ENCODE measurements at regions not wholly inside any gene's neighbourhood (a gene's known extent, or its start where the extent isn't known, plus 50 kb on each side); places are given as distances from the start of the nearest gene placed in this dataset.

GRCh38 chr4:176479767-176480166 is 160.0 kb downstream of the SPCS3 start:
- ChIA-PET POLR2A (no interaction called here), CTCF (no interaction called here)
- TF ChIP-seq FOXA1 (IDR thresholded peaks at IDR 0.05) (no peak), ZNF384 (IDR thresholded peaks at IDR 0.05) (no peak)
- no peak for DNase-seq (ENCODE audit: extremely low spot score)

GRCh38 chr4:176482972-176483371 is 163.2 kb downstream of the SPCS3 start:
- POLR2A ChIA-PET, result no interaction called here
- no peak for DNase-seq (ENCODE audit: extremely low spot score)
- CTCF ChIA-PET, result no interaction called here
- TF ChIP-seq LEF1 (IDR thresholded peaks at IDR 0.05; ENCODE audit: borderline replicate concordance) (no peak), FOXA1 (IDR thresholded peaks at IDR 0.05) (no peak)

- no peak for TF ChIP-seq SP1 (IDR thresholded peaks at IDR 0.05)
- no peak for TF ChIP-seq L3MBTL2 (conservative IDR thresholded peaks at IDR 0.05)
- TF ChIP-seq SUZ12 (IDR thresholded peaks at IDR 0.05), result no peak
- TF ChIP-seq PKNOX1 (IDR thresholded peaks at IDR 0.05), result no peak
- TF ChIP-seq LEF1 (IDR thresholded peaks at IDR 0.05; ENCODE audit: borderline replicate concordance), result no peak
- no peak for TF ChIP-seq FOXA1 (IDR thresholded peaks at IDR 0.05)
- no peak for TF ChIP-seq ZNF384 (IDR thresholded peaks at IDR 0.05)
- no peak for TF ChIP-seq CTBP1 (IDR thresholded peaks at IDR 0.05; ENCODE audit: borderline replicate concordance)
- no peak for TF ChIP-seq FOXM1 (IDR thresholded peaks at IDR 0.05; ENCODE audit: borderline replicate concordance)
- no peak for TF ChIP-seq ELF4 (IDR thresholded peaks at IDR 0.05)
- TF ChIP-seq NFRKB (IDR thresholded peaks at IDR 0.05), result no peak
- no peak for TF ChIP-seq BHLHE40 (IDR thresholded peaks at IDR 0.05; ENCODE audit: borderline replicate concordance)
- TF ChIP-seq HDGF (IDR thresholded peaks at IDR 0.05; ENCODE audit: borderline replicate concordance), result no peak
- no peak for TF ChIP-seq ARNT (IDR thresholded peaks at IDR 0.05)
- CTCF ChIA-PET, result no interaction called here
Measured at GRCh38 chr4:176484301-176484984, 164.7 kb downstream of the SPCS3 start.

GRCh38 chr4:176489001-176489400 is 169.2 kb downstream of the SPCS3 start:
- TF ChIP-seq FOXK2 (IDR thresholded peaks at IDR 0.05) (no peak), PKNOX1 (IDR thresholded peaks at IDR 0.05) (no peak), NFRKB (IDR thresholded peaks at IDR 0.05) (no peak), SP1 (IDR thresholded peaks at IDR 0.05) (no peak), SUZ12 (IDR thresholded peaks at IDR 0.05) (no peak), L3MBTL2 (conservative IDR thresholded peaks at IDR 0.05) (no peak), ELF4 (IDR thresholded peaks at IDR 0.05) (no peak), ZNF384 (IDR thresholded peaks at IDR 0.05) (no peak), CTBP1 (IDR thresholded peaks at IDR 0.05; ENCODE audit: borderline replicate concordance) (no peak), BHLHE40 (IDR thresholded peaks at IDR 0.05; ENCODE audit: borderline replicate concordance) (no peak), LEF1 (IDR thresholded peaks at IDR 0.05; ENCODE audit: borderline replicate concordance) (no peak), FOXM1 (IDR thresholded peaks at IDR 0.05; ENCODE audit: borderline replicate concordance) (no peak), TARDBP (IDR thresholded peaks at IDR 0.05) (no peak), HDGF (IDR thresholded peaks at IDR 0.05; ENCODE audit: borderline replicate concordance) (no peak), ARNT (IDR thresholded peaks at IDR 0.05) (no peak), FOXA1 (IDR thresholded peaks at IDR 0.05) (no peak)
- CTCF ChIA-PET, result no interaction called here
- DNase-seq (ENCODE audit: extremely low spot score), result no peak
- POLR2A ChIA-PET, result no interaction called here

More at GRCh38 chr4:176484301-176484984, 164.7 kb downstream of the SPCS3 start:
- no peak for DNase-seq (ENCODE audit: extremely low spot score)
- POLR2A ChIA-PET, result no interaction called here

- POLR2A ChIA-PET, result no interaction called here
- no peak for DNase-seq (ENCODE audit: extremely low spot score)
- CTCF ChIA-PET, result no interaction called here
- TF ChIP-seq HDGF (IDR thresholded peaks at IDR 0.05; ENCODE audit: borderline replicate concordance), result no peak
- no peak for TF ChIP-seq FOXA1 (IDR thresholded peaks at IDR 0.05)
Measured at GRCh38 chr4:176492646-176493302, 173.0 kb downstream of the SPCS3 start.

- ChIA-PET POLR2A (no interaction called here), CTCF (no interaction called here)
- TF ChIP-seq ARNT (IDR thresholded peaks at IDR 0.05), result no peak
- no peak for TF ChIP-seq ELF4 (IDR thresholded peaks at IDR 0.05)
- no peak for TF ChIP-seq SP1 (IDR thresholded peaks at IDR 0.05)
- TF ChIP-seq LEF1 (IDR thresholded peaks at IDR 0.05; ENCODE audit: borderline replicate concordance), result no peak
- TF ChIP-seq BHLHE40 (IDR thresholded peaks at IDR 0.05; ENCODE audit: borderline replicate concordance), result no peak
- no peak for TF ChIP-seq FOXA1 (IDR thresholded peaks at IDR 0.05)
- no peak for TF ChIP-seq SUZ12 (IDR thresholded peaks at IDR 0.05)
- TF ChIP-seq HDGF (IDR thresholded peaks at IDR 0.05; ENCODE audit: borderline replicate concordance), result no peak
- no peak for TF ChIP-seq PKNOX1 (IDR thresholded peaks at IDR 0.05)
- no peak for TF ChIP-seq NFRKB (IDR thresholded peaks at IDR 0.05)
- no peak for DNase-seq (ENCODE audit: extremely low spot score)
Measured at GRCh38 chr4:176498617-176499256, 179.0 kb downstream of the SPCS3 start.

Measured in HEK293T (cell line).